ENCODE measurements at regions not wholly inside any gene's neighbourhood (a gene's known extent, or its start where the extent isn't known, plus 50 kb on each side); places are given as distances from the start of the nearest gene placed in this dataset.

- TF ChIP-seq CTCF (conservative IDR thresholded peaks at IDR 0.05 in 1 of 2, IDR thresholded peaks at IDR 0.05 in 1 of 2; ENCODE audit: extremely low read depth in 1 of 2, insufficient read depth in 1 of 2, low read depth in 1 of 2, low read length in 2 of 2) (no peak), EZH2 (IDR thresholded peaks at IDR 0.05; ENCODE audit: borderline replicate concordance, low read length) (no peak)
These were observed 355.0 kb downstream of the DSC3 start for GRCh38 chr18:30687501-30687900.

All from mammary epithelial cell (primary cell).